ENCODE measurements at regions not wholly inside any gene's neighbourhood (a gene's known extent, or its start where the extent isn't known, plus 50 kb on each side); places are given as distances from the start of the nearest gene placed in this dataset.
"Not testable (repeated sequence)": the region's sequence is repeated elsewhere in the genome, so short reads cannot be mapped to it uniquely, and the experiment has no call there.

DNA sequence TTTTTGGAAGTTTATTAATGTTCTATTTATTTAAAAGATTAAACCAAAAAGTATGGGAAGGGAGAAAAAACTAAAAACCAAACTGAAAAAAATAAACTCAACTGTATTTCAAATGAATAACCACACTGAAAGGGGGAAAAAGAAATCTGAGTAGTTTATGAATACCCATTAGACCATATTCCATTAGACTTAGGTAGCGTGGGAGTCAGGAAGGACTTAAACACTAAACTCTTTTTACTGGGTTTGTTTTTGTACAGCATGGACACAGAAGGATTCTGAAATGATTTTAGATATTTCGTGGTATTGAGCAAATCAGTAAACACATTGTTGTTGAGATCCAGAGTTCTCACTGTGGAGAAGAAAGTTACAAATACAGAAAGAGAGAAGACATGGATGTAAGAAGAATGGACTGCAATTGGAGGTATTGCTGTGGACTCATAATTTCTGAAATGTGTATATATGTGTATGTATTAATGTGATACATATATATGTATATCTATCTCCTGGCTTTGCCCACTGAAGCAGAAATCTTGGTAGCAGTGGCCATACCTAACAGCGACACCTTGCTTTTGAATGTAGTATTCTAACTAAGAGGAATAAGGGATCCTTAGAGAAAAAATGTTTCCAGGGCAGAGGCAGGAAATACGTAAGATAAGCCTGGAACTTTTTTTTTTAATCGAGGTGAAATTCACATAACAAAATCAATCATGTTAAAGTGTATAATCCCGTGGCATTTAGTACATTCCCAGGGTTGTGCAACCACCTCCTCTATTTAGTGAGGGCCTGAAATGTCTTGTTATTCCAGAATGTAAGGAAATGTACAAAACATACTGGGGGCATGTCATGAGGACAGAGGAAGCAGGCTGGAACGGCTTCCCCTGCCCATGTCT, 228.8 kb downstream of the SMARCA2 start:
- no peak for DNase-seq

DNA sequence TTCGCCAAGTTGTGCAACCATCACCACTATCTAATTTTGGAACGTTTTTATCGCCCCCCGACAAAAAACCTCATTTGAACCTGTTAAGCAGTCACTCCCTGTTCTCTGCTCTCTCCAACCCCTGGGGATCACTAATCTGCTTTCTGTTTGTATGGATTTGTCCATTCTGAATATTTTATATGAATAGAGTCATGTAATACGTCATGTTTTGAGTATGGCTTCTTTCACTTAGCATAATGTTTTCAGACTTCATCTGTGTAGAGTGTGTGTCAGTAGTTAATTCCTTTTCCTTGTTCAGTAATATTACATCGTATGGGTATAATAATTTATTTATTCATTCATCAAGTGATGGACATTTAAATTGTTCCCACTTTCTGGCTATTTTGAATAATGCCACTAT, 232.2 kb downstream of the SMARCA2 start:
- no peak for DNase-seq

DNA sequence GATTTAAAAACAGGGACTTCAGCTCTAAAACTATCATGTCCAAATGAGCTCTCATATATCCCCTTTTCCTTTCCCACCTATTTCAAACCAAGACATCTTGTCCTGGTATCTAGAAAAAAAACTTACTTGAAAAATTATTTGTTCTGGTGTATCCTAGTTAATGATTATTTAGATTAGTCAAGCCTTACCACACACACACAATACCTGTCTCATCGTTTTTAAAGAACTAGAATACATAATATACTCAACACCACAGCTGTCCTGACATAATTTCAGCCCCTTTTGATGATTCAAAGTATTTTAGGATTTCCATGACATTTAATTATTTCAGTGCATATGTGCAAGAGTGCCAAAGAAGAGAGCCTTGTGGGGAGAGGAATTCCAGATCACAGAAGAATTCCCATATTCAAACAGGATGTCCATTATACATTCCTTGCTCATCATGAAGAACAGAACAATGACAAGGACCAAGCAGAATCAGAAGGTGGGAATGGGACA, 233.7 kb downstream of the SMARCA2 start:
- no peak for DNase-seq

DNA sequence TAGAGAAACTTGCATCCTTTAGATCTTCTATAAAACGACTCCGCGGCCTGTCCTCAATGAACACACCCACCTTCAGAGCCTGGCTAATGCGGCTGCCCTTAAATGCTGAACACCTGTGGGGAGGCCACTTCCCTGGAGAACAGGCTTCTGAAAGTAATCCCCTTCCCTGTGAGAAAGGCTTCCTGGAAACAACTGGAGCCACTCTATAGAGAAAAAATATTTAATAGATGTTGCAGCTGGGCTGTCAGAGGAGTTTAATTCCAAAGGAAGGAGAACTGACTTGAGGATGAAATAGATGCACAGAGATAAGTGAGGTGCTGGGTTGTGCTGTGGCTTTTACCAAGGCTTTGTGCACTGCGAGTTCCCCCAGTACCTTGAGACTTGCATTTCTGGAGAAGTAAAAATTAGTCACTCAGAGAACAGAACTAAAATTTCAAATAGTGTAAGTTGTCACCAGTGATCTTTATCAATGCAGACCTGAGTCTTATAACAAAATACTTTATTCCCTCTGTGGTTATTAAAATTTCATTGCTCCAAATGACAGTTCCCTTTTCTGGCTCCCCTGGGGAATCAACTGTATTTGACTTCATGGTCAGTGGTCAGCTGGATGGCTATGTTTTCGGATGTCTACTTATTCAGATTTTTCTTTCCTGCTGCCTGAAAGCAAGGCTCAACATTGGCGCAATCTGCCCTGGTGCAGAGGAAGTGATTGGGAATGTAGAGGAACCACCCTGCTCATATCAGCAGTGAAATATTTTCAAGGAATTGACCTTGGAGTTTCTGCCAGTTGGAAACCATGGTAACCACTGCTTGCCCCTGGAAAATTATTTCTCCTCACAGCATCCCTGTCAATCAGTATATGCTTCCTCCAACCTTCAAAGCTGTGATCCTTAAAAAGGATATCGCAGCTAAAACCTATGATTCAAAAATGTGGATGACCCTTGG, 238.8 kb downstream of the SMARCA2 start:
- DNase-seq = no peak

DNA sequence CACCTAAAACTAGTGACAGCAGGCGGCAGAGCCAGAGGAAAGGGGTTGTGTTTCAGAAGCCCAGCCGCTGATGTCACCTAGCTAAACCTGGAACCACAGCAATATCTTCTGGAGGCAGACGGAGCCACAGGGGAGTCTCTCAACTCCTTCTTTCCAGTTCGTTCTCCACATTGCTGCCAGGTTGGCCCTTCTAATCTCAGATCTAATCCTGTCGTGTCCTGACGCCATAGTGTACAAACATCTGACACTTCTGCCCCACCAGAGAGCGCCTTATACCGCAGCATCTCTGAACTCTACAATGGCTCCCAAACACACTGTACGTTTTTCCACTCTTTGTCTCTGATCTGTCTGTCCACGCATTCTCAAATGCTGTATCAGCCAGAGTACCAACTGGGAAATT, 240.0 kb downstream of the SMARCA2 start:
- no peak for DNase-seq

DNA sequence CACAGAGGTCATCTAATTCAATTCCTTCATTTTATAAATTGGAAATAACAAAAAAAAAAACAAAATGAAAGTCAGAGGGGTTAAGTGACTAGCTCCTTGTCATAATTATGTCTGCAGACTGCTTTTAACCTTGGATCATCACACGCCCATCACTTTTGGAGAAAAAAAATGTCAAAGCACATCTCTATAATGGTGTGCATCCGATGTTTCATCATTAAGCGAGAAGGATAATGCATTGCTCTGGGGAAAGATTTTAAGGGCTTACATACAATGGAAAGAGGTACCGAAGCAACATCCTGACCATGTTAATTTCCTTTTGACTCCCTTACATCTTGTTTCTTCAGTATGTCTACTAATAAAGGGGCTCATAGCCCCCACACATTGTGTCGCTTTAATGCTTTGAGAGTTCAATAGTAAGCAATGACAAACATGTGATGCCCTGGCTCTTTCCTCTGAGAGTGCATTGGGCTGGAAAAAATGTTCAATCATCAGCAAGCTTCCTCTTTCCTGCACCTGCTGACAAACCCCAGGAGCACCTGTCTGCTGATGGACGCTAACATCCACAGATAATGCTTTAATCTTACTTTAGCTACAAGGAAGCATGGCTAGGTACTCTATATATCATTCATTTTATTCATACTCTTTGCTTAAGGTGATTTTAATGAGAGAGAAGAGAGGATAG, 242.2 kb downstream of the SMARCA2 start:
- no peak for DNase-seq

DNA sequence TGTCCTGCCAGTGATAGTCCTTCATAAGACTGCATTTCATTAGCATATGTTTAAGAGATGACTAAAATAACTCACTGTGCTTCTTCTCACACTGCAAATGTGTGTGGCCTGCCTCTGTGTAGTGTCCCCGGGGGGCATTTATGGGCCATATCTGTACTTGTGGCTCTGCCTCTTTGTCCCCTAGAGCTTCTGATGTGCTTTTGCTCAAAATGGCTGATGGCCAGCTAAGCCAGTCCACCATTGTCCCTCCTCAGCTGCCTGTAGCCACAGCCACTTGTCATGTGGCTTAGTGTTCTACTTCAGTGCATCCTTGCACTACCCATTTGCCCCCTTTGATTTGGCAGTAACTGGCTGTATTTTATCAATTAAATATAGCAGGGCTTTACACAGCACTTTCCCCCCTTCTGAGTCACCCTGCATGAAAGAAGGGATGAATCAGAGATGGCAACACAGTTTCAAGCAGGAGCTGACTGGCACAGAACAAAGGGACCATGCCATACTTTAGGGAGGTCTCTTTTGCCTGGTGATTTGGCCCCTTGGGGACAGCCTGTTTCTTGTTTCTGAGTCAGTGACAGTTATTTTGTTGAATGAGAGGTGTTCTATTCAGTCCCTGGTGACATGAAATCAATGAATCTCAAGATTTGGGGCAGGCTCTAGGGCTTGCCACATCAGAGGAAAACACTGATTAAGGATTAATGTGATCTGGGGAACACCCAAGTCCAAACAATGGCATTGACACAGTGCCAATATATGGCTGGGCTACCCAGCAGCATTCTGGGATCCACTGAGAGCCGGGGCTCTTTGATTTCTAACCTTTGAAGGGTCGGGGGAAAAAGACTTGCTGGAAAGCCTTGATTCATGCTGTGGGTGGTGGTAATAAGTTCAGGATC, 245.5 kb downstream of the SMARCA2 start:
- DNase-seq = peak; percentile 49

DNA sequence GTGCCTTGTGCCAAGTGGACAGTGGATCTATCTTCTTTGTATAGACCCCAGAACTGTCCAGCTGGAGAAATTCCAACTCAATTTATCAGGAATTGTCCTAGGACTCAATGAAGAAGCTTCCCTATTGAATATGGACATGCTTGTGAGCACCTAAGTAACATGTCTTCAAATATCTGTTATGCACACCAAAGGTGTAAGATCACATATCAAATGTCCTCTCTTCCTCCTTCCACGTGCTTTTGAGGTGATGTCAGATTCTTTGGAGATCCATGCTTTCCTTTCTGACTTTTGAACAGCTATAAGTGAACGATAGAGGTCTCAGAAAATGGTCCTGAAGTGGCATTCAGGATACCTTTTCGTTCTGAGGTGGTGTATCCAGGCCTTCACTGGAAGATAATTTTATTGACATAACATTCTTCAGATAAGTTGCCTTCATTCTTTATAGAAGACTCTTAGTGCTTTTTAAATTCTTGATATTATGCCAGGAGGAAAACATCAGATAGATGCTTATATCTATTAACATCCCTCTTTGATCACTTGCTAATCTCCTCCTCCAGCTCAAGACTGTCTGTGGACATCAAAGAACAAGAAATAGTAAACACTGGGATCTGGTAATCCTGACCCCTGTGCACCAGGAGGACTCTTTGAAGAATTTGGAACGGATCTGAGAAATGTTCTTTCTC, 246.4 kb downstream of the SMARCA2 start:
- no peak for DNase-seq

DNA sequence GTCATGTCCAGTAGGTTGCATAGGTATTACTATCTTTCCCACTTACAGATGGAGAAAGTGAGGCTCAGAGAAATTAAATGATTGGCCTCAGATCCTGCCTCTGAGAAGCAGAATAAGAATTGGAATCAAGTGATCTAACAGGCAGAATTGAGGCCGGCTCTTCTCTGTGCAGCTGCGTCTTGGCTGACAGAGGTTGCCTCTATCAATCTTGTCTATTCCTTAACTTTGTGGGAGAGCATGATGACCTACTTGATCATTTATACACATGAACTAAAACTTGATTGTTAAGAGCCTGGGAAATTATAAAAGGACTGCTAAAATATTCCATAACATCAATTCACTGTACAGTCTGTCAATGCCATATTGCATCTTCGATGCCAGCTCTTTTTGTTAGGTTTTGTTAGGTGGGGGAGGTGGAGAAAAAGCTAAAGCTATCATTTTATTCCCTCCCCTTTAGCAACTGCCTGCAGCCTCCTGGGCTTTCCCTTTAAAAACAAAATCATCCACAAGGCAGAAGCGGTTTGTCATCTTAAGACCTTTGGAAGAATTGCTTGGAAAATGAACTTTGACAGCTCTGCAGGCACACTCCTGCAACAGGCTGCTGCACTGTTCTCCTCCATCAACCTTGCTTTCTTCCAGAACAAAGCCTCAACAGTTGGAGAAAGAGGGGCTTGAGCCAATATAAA, 247.4 kb downstream of the SMARCA2 start:
- no peak for DNase-seq

DNA sequence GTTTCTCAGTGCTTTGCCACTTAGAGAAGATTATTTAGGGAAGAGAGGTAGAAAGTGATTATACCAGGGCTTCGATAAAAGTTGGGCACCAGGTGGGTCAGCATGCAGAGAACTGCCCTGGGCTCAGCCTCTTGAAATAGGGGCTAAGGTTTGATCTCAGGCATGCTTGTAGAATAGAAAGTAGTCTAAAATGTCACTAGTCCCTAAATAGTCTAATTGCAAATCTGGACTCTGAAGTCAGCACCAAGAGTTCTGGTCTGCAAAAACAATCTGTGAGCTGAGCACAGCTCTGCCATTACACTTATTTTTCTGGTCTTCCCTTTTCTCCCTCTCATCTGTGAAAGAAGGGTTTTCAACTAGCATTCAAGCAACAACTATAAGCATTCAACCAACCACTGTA, 248.0 kb downstream of the SMARCA2 start:
- no peak for DNase-seq

DNA sequence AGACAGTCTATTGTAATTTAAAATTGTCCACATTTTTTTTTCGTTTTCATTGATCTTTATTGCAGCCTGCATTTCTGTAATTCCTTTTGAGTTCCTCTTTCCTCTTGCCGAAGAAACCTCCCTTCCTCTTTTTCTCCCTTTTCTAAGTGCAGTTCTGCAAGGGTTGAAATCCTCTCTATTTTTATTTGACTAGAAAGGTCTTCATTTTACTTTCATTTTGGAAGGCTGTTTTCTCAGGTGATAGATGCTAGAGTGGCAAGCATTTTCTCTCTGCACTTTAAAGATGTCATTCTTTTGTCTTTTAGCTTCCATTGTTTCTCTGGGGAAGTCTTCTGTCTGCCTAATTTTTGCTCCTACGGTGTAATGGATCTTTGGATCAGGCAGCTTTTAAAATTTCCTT, 248.5 kb downstream of the SMARCA2 start:
- DNase-seq = no peak

DNA sequence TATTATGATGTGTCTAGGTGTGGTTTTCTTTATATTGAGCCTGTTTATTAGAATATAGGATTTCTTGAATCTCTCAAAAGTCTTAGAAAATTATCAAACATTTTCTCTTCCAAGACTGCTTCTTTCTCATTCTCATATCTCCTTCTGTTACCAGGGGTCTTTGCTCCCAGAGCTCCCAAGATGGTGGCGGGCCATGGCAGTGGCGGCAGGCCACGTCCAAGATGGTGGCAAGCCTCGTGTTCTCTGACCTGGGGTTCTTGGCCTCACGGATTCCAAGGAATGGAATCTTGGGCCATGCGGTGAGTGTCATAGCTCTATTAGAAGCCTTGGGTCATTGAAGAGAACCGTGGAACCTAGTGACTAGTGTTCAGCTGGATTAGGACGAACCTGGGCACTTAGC, 248.9 kb downstream of the SMARCA2 start:
- no peak for DNase-seq

DNA sequence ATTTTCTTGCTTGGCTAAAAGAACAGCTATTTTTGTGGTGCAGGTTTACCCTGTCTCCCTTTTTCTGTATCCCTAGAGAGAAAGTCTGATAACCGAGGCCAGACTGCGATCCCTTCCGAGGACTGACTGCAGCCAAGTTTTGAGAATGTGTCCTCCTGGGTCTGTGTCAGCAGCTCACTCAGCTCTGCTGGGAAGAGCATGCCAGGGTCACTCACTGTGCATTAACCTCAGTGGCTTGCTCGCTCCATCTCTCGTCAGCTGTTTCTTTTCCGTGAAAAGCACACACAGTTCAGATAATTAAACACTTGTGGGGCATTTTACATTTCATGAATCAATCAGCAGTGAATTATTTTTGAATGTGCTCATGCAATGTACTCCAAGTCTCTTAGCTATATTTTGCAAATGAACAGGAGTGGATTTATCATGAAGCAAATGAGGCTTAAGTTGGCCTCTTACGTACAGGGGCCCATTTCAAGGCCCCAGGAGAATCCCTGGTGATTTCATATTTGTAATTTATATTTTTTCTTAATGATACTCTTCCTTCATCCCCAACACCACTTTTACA, 252.1 kb downstream of the SMARCA2 start:
- DNase-seq = no peak

DNA sequence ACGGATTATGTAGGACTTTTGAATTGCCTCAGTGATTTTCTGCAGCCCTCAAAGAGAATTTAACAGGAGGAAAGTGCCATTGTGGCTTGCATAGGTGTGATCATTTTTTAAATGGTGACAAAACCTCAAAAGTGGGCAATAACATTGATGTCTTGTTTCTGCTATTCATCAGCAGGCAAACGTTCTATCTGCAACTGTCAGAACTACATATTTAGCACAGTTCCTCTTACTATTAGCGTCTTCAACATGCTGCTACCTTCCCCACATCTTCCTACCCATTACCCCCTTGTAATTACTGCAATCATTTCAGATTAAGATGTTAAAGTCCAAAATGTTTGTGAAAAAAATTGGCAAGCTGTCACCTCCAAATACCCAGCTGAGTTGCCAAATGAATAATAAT, 254.6 kb downstream of the SMARCA2 start:
- no peak for DNase-seq

DNA sequence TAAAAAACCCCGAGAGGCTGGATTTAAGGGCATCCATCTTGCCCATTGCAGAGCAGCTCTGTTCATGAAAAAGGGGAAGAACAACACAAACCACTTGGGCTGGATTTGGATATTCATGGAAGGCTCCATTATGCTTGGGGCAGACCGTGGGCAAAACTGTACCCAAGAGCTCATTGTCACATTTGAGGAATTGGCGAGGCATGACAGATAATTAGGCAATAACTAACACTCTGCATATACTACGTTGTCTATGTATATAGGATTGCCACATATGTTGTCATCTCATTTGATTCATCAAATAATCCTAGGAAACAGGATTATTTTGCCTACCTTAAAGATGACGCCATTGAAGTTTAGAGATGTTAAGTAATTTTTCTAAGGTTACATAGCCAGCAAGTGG, 255.4 kb downstream of the SMARCA2 start:
- DNase-seq = no peak

DNA sequence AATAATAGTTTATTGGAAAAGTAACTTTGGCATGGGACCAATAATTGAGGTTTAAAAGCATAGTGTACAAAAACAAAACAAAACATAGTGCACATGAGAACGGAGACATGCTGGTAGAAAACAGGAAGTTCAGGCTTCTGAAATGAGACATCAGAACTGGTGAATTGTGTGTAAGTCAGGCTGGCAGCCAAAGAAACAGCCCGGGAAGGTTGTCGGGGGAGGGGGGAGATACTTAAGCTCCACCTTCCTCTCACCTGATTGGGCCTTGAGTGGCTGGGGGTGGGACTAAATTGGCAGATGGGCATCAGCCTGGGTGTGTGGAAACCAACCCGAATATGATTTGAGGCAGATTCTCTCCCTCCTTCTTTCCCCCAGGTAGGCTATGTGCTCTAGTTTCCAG, 256.3 kb downstream of the SMARCA2 start:
- DNase-seq = peak; percentile 16

DNA sequence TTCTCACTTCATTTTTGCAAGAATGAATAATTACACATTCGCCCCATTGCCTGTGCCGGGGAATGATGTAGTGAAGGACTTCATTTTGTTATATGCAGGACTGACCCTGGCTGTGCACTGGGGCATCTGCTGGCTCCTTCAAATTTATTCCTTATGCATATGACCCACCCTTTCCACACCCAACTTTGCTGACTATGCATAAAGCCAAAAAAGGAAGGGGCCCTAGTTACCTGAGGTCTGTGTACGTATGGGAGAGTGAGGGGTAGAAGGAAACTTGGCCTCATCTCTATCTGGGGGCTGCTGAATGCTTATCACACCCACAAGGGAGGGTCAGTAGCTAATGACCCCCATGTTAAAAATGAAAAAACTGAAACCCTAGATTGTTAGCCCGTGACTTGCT, 259.6 kb downstream of the SMARCA2 start:
- DNase-seq = no peak

DNA sequence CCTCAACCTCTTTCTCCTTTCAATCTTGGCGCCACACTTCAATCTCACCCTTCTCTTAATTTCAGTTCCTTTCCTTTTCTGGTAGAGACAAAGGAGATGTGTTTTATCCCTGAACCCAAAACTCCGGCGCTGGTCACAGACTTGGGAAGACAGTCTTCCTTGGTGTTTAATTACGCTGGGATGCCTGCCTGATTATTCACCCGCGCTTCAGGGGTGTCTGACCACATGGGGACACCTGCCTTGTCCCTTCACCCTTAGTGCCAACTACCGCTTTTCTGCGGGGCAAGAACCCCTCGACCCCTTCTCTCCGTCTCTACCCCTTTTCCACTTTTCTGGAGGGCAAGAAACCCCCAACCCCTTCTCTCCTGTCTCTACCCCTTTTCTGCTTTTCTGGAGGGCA, 261.1 kb downstream of the SMARCA2 start:
- DNase-seq = no peak

DNA sequence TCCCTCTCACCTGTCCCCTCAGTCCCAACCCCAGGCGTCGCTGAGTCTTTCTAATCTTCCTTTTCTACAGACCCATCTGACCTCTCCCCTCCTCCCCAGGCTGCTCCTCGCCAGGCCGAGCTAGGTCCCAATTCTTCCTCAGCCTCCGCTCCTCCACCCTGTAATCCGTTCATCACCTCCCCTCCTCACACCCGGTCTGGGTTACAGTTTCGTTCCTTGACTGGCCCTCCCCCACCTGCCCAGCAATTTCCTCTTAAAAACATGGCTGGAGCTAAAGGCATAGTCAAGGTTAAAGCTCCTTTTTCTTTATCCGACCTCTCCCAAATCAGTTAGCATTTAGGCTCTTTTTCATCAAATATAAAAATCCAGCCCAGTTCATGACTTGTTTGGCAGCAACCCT, 262.0 kb downstream of the SMARCA2 start:
- DNase-seq = not testable (repeated sequence)

DNA sequence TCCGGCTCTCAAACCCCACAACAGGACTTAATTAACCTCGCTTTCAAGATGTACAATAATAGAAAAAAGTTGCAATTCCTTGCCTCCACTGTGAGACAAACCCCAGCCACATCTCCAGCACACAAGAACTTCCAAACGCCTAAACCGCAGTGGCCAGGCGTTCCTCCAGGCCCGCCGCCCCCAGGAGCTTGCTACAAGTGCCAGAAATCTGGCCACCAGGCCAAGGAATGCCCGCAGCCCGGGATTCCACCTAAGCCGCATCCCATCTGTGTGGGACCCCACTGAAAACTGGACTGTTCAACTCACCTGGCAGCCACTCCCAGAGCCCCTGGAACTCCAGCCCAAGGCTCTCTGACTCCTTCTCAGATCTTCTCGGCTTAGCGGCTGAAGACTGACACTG, 262.5 kb downstream of the SMARCA2 start:
- not testable (repeated sequence) for DNase-seq
